ENCODE measurements at regions not wholly inside any gene's neighbourhood (a gene's known extent, or its start where the extent isn't known, plus 50 kb on each side); places are given as distances from the start of the nearest gene placed in this dataset.

- TF ChIP-seq CTCF (conservative IDR thresholded peaks at IDR 0.05; ENCODE audit: low read depth, low read length) (no peak), EZH2 (IDR thresholded peaks at IDR 0.05; ENCODE audit: low read length, unreplicated experiment) (no peak), EZH2phosphoT487 (IDR thresholded peaks at IDR 0.05; ENCODE audit: borderline replicate concordance, low read length) (no peak)
Measured at GRCh38 chr20:52768694-52769093, 203.5 kb upstream of the TSHZ2 start.
